Activated gamma-delta T cell treated with anti-CD3 and anti-CD28 coated beads, Interleukin-2, amount 50 U/mL, for 16 hours (primary cell): ENCODE measurements at regions not wholly inside any gene's neighbourhood (a gene's known extent, or its start where the extent isn't known, plus 50 kb on each side); places are given as distances from the start of the nearest gene placed in this dataset.
A peak's percentile ranks its signal among the peaks of the same experiment; 100 is the strongest.

Experiments used
- DNase-seq: peaks from one replicate; pipeline ENCODE4 v3.0.0-alpha.2; 2020; ENCODE audit warnings: low read depth

DNA sequence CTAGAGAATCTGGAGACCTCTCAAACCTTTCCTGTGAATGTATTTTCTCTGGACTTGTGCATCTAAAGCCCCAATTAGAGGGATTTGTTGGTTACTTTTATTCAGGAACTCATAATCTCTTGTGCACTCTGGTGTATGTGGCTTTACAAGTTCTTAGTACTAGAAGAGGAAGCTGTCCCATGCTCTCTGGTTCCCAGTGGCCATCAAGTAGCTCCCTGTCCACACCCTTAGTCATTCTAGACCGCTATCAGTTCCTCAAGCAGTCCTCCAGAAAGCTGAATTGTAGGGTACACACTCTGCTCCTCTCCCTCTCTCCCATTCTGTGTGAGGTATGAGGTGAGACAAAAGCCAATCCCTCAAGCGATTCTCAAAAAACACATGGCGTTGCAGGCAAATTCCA, 470.3 kb downstream of the PTPRC start:
- DNase-seq: no peak

- no peak for DNase-seq
These were observed 473.5 kb downstream of the PTPRC start for GRCh38 chr1:199112365-199112764.

- DNase-seq: peak; percentile 44
These were observed 474.5 kb downstream of the PTPRC start for GRCh38 chr1:199113265-199113869.

DNA sequence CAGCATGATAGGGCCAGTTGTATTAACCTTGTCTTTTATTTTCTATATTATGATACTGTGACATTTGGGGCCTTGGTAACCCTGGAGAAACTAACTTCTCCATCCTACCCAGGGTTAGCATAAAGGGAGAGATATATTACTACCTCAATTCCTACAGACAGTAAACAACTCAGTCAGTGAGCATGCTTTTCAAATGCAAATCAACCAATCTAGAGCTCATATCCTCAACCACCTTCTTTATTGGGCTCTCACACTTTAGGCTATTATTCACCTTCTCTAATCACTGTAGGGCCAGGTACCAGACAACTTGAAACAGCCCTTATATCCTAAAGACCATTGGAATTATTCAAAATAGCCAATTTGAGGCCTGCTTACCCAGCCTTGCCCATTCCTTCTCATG, 477.6 kb downstream of the PTPRC start:
- DNase-seq: no peak

DNA sequence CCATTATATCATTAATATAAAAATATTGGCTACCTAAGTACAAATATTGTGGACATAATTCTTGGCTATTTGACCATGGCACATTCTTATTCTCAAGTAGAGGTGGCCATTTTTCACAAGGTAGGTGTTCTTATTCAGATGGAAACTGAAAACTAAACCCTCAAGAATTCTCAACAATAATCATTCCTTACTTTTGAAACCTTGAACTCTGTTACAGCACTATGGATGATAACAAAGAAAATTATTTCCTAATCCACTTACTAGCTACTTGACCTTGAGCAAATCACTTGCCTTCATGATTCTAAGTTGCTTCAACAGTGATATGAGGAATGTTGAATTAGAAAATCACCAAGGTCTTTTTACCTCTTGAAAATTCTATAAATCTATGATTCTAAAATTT, 482.2 kb downstream of the PTPRC start:
- DNase-seq: no peak

DNA sequence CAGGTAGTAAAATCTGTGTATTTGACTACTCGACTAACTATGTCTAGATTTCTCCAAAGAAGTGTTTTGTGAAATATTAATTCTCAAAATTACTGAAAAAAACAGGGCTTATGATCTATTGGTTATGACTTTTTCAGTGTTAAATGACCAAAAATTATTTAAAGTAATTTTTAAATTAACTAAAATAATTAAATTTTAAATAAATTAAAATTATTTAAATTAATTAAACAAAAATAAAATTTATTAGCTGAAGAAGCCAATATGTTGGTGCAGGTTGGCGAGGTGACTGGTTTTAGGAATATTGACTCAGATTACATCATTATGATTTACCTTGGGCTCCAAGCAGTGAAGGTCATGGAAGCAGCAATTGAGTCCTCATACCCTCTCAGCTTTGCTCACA, 483.2 kb downstream of the PTPRC start:
- no peak for DNase-seq

DNA sequence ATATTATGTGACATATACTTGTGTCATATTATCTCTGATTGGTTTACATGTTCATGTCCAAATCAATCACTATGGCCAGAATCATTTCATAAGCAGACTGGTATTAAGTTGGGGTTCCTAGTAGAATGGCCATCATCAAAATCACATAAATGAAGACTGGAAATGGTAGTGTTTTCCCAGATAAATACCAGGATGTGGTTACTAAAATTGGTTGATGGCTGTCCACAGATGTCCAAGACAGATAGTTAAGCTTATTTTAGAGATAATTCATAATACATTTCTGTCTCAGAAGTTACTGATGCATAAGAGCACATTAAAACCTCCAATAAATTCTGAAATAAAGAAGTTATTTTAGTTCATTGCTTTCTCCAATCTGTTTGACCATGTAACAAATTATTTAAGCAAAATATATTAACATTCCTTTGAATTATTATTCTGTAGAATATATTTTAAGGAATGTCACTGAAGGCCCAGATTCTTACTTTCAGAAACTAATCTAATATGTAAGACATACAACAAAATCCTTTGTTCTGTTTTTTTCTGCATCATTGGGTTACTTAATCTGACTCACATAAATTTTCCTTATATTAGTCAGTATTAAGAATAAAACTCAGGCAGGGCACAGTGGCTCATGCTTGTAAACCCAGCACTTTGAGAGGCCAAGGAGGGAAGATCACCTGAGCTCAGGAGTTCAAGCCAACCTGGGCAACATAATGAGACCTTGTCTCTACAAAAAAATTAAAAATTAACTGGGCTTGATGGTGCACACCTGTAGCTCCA, 483.9 kb downstream of the PTPRC start:
- no peak for DNase-seq

DNA sequence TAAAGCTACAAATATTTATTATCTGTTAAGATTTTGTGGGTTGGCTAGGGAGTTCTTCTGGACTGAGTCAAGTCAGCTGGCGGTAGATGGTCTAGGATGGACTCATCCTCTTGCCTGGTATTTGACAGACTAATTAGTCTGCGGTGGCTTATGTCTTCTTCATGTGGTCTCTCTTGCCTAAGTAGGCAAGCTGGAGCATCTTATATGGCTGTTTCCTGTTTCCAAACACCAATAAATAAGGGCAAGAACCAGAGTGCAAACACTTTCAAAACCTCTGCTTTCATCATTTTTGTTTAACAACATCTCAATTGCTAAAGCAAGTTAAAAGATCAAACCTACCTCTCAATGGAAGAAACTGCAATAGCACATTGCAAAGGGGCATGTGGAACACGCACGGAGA, 484.8 kb downstream of the PTPRC start:
- DNase-seq: no peak

- DNase-seq: no peak
These were observed 485.5 kb downstream of the PTPRC start for GRCh38 chr1:199124351-199124750.

DNA sequence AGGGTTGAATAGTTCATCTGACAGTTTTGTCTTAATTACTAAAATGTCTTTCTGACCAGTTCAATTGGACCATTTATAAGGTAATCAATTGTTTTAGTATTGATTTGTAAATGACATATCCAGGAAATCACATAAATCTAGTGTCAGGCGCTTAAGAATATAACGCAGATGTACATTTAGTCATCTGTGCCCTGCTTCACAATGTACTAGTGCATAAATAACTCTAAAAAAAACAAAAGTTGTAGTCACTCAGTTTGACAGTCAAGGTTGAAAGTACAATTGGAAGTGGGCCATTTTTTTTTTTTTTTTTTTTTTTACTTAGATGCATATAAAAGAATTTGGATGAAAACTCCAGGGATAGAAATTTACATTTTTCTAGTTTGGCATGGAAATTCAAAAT, 490.4 kb downstream of the PTPRC start:
- no peak for DNase-seq

GRCh38 chr1:199132006-199132405, 493.2 kb downstream of the PTPRC start:
- DNase-seq: no peak

GRCh38 chr1:199135901-199136300, 497.1 kb downstream of the PTPRC start:
- DNase-seq: no peak

DNA sequence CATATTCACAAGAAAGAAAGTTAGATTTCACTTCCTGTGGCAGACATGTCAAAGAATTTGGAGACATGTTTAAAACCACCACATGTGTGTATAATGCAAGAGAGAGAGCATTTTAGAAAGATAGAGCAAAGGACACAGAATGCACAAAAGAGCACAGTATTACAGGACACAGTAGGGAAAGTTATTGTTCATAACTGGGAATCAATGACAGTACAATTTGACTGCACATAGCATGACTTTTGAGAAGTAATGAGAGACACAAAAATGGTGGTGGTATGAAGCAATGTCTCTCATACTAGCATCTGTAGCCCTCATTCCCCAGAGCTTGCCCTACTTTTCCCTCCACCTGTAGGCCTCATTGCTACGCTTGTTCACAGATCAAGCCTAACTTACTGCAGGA, 499.2 kb downstream of the PTPRC start:
- no peak for DNase-seq

- no peak for DNase-seq
These were observed 510.8 kb downstream of the PTPRC start for GRCh38 chr1:199149591-199149990.

- no peak for DNase-seq
These were observed 511.9 kb downstream of the PTPRC start for GRCh38 chr1:199150756-199151155.

DNA sequence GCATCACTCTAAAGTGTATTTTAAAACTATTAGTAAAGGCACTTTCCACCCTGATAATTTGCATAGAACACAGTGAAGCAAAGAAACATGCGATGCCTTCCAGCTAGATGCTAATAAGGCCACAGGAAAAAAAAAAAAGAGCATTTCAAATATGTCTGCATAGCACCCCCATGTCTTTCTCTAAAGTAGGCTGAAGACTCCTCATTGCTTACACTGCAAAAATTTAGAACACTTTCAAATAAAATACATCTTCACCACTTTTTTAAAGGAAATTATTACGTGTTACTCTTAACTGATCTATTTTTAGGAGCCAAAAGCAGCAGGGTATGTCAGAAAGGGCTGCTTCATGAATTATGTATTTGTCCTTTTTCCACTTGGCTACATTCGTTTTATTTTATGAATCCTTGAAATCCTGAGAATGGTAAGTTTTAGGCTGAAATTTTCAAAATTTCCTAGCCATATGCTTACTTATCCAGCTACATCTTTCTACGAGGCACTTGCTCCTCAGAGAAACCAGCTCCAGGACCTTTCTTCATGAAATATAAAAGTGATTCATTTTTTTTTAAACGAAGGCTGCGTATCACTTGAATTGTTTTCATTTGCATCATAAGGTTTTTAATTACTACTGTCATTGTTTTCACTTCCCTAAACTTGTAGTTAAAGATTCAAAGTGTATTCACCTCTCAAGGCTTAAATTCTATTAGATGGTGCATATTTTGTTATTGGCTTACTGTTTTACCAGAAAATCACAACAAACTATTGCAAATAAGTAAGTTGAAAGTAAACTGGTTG, 513.0 kb downstream of the PTPRC start:
- DNase-seq: no peak

GRCh38 chr1:199152676-199153075, 513.8 kb downstream of the PTPRC start:
- DNase-seq: no peak

DNA sequence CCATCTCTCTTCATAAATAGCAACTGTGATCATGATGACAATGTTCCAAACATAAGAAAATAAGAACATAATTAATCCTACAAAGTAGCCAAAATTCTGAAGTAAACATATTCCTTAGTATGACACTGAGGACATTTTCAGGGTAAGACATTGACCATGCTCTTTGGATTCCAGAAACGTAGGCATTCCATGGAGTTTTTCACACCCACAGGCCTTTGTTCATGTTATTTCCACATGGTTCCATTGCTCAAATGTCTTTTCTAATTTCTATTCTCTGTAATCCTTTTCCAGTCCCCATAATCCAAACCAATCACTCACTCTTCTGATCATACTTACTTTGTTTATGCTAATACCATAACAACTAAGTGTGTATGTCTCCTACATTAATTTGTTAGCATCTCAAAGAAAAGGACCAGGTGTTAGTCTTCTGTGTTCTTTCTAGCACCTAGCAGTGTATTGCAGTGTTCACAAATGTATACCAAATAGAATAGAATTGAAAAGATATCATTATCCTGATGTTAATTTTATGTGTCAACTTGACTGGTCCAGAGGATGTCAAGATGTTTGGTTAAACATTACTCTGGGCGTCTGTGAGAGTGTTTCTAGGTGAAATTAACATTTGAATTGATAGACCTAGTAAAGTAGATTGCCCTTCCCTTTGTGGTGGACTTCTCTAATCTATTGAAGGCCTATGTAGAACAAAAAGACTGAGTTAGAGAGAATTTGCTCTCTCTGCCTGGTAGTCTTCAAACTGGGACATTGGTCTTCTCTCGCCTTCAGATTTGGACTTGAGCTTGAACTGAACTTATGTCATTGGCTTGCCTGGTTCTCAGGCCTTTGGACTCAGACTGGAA, 516.6 kb downstream of the PTPRC start:
- DNase-seq: no peak

DNA sequence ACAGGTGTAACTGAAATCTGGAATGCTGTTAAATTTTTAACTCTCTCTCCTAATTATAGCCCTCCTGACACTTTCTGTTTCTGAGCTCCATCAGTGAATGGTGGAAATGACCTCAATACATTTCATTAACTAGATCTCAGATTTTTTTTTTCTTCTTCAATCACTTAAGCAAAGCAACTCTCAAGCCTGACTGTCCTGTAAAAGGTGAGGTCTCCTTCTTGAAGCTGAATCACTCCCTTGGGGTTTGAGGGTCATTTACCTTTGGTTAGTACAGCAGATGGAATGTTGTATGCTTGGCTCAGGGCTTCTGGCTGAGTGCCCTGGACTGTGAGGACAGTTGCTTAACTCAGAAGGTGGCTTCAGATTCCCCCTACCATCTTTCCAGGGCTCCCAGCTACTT, 518.7 kb downstream of the PTPRC start:
- no peak for DNase-seq

- no peak for DNase-seq
These were observed 521.9 kb downstream of the PTPRC start for GRCh38 chr1:199160521-199161318.

DNA sequence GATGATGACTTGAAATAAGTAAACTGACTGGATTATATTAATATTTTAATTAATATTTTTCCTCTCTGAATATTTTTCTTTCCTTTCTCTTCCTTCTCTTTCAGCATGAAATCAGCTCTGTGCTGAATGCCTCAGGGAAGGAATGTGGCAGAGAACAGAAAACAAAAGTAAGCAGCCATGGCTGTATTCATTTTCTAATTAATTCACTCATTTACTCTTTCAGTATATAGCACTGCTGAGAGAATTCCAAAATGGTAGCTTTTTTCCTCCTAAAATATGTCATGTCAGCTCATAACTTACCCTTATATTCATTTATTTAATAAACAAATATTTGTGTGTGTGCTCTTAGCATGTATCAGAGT, 522.5 kb downstream of the PTPRC start:
- no peak for DNase-seq
